ENCODE measurements at regions not wholly inside any gene's neighbourhood (a gene's known extent, or its start where the extent isn't known, plus 50 kb on each side); places are given as distances from the start of the nearest gene placed in this dataset.

DNA sequence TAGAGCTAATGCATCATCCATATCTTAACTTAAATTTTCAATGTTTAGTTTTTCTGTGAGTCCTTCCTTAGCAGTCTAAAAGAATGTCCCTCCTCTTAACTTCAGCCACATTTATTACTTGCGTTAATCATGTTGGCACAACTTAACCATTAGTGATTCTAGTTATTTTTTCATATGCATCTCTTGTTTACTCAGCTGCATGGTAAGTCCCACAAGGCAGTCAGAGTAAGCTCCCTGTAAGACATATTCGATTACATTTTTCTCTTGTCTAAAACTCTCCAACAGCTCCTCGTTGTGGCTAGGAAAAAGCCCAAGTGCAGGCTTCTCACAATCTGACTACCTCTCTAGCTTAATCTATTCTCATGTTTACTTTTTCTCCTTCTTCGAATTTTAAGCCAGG, 2045.3 kb upstream of the PIK3C3 start:
- TF ChIP-seq, protein P1, sequence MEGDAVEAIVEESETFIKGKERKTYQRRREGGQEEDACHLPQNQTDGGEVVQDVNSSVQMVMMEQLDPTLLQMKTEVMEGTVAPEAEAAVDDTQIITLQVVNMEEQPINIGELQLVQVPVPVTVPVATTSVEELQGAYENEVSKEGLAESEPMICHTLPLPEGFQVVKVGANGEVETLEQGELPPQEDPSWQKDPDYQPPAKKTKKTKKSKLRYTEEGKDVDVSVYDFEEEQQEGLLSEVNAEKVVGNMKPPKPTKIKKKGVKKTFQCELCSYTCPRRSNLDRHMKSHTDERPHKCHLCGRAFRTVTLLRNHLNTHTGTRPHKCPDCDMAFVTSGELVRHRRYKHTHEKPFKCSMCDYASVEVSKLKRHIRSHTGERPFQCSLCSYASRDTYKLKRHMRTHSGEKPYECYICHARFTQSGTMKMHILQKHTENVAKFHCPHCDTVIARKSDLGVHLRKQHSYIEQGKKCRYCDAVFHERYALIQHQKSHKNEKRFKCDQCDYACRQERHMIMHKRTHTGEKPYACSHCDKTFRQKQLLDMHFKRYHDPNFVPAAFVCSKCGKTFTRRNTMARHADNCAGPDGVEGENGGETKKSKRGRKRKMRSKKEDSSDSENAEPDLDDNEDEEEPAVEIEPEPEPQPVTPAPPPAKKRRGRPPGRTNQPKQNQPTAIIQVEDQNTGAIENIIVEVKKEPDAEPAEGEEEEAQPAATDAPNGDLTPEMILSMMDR (conservative IDR thresholded peaks at IDR 0.05; ENCODE audit: low read depth in 2 of 2): no peak
- no peak for TF ChIP-seq CREB1 (CRISPR knock-in tag; IDR thresholded peaks at IDR 0.05; ENCODE audit: low read depth)

Measured in GM23338 (cell line).